Neural crest cell (in vitro differentiated cells): ENCODE measurements at regions not wholly inside any gene's neighbourhood (a gene's known extent, or its start where the extent isn't known, plus 50 kb on each side); places are given as distances from the start of the nearest gene placed in this dataset.

Experiments used
- DNase-seq: peaks from one replicate; pipeline ENCODE4 v3.0.0; 2021; ENCODE audit warnings: low read depth, mixed read lengths, low spot score
- H3K27ac Mint-ChIP-seq: one replicate; pipeline ENCODE4 v1.8.0; 2021; ENCODE audit warnings: mild to moderate bottlenecking, mixed read lengths; ENCODE audit not compliant: unreplicated experiment
- H3K27me3 Mint-ChIP-seq: 2 replicates; pipeline ENCODE4 v1.8.0; 2021; ENCODE audit warnings: low read depth, mild to moderate bottlenecking, mixed read lengths
- H3K36me3 Mint-ChIP-seq: 2 replicates; pipeline ENCODE4 v1.8.0; 2021; ENCODE audit warnings: low read depth, mild to moderate bottlenecking, mixed read lengths
- H3K4me1 Mint-ChIP-seq: 2 replicates; pipeline ENCODE4 v1.8.0; 2021; ENCODE audit warnings: mixed read lengths
- H3K4me3 Mint-ChIP-seq: one replicate; pipeline ENCODE4 v1.8.0; 2021; ENCODE audit warnings: mild to moderate bottlenecking, mixed read lengths
- H3K9me3 Mint-ChIP-seq: 2 replicates; pipeline ENCODE4 v1.8.0; 2021; ENCODE audit warnings: mixed read lengths
- TF ChIP-seq, protein P1 (sequence below): fragments of 200-600 bp; sonication (generic); conservative IDR thresholded peaks from 2 replicates; pipeline ENCODE4 v1.5.0; 2021; ENCODE audit warnings: antibody characterized with exemption, mild to moderate bottlenecking

DNA sequence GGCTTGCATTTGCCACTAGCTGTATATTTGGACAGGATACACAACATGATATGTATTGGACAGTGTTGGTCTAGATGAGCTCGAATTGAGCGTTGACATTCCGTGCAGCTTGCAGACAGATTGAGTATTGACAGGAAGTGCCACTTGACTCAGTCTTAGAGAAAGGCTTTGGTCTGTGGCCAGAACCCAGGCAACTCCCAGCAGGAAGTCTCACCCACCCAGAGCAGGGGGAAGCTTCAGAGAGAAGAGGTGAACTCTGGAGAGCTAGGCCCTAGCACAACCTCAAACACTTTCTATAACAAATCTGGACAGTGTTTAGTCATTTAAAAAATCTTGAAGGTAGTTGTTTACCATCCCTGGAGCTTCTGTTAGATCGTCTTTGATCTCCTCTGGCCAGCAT lies 280.5 kb downstream of the FBXW7 start:
- Mint-ChIP-seq H3K9me3 (peaks cover 20% of the 10 kb centered on the region), H3K27ac (no peak overlapping the region), H3K36me3 (peaks cover 2% of the 10 kb centered on the region), H3K4me1 (no peaks in the 10 kb centered on the region), H3K27me3 (no peaks in the 10 kb centered on the region), H3K4me3 (no peak overlapping the region)
- no peak for DNase-seq
- TF ChIP-seq, protein P1, sequence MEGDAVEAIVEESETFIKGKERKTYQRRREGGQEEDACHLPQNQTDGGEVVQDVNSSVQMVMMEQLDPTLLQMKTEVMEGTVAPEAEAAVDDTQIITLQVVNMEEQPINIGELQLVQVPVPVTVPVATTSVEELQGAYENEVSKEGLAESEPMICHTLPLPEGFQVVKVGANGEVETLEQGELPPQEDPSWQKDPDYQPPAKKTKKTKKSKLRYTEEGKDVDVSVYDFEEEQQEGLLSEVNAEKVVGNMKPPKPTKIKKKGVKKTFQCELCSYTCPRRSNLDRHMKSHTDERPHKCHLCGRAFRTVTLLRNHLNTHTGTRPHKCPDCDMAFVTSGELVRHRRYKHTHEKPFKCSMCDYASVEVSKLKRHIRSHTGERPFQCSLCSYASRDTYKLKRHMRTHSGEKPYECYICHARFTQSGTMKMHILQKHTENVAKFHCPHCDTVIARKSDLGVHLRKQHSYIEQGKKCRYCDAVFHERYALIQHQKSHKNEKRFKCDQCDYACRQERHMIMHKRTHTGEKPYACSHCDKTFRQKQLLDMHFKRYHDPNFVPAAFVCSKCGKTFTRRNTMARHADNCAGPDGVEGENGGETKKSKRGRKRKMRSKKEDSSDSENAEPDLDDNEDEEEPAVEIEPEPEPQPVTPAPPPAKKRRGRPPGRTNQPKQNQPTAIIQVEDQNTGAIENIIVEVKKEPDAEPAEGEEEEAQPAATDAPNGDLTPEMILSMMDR = no peak

DNA sequence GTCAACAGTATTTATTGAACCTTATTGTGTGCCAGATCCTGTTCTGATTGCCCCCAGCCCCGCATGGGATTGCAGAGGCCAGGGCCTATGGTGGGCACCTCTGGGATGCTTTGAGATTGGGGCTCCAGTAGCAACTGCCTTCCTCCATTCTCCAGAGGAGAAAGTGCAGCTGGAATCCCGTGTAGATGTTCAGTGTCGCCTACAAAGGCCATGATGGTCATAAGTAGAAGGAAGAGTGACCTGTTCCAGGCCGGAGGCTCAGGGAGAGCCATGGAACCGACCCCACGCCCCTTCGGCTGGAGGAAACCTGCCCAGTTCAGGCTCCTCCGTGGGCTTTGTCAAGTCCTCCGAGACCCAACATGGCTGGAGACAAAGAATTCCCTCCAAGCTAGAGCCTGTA lies 287.5 kb downstream of the FBXW7 start:
- Mint-ChIP-seq H3K36me3 (peaks cover 2% of the 10 kb centered on the region), H3K4me1 (no peaks in the 10 kb centered on the region), H3K4me3 (no peak overlapping the region), H3K27me3 (no peaks in the 10 kb centered on the region), H3K9me3 (peaks cover 10% of the 10 kb centered on the region), H3K27ac (no peak overlapping the region)
- DNase-seq = no peak
- TF ChIP-seq, protein P1 = no peak

DNA sequence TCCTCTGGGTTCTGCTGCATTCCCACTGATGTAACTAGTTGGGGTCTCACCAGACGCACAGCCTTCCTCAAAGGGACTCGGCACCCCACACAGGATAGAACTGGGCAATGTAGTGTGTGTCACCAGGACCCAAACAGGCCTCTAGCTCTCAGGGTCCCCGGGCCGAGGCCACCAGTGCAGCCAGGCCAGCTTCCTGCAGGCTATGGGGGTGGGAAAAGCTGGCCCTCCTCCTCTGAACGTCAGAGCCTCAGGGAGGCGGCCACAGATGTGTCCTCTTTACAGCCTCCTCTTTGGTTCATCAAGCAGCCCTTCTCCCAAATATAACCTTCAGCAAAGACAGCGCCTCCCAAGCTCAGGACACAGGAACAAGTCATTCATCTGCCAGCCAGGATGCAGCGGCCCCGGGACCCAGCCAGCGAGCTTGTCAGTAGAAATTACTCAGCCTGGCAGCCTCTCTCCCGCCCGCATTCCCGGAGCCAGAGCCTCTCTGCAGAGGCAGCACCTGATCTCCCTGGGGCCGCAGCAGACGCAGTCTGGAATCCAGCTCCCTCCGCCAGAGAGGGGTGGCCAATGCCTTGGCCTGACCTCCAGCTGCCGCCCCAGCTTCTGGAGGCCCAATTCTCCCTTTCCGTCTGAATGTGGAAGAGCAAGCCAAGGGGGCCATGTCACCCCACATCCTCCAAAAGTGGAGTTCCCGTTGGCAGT lies 288.5 kb downstream of the FBXW7 start:
- no peak for DNase-seq

DNA sequence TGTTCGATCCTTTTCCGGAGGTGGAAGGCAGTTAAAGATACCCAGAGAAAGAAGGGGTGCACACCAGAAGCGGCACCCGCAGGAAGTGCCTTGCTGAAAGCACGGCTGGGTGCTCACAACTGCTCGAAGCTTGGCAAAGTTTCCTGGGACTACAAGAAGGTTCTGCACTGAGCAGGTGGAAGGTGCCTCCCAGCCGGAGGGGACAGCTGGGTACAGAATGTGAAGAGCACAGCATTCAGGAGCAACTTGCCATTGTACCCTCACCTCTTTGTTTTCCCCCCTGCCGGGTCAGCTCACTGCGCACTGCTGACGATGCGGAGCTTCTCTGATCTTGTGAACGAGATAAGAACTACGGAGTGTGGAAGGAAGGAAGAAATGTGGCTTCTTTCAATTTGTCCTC lies 289.2 kb downstream of the FBXW7 start:
- Mint-ChIP-seq H3K4me3 (no peak overlapping the region), H3K9me3 (peaks cover 2% of the 10 kb centered on the region), H3K36me3 (no peaks in the 10 kb centered on the region), H3K27me3 (no peaks in the 10 kb centered on the region), H3K4me1 (no peaks in the 10 kb centered on the region), H3K27ac (no peak overlapping the region)
- no peak for DNase-seq
- TF ChIP-seq, protein P1 = no peak

More for the DNA sequence above, 288.5 kb downstream of the FBXW7 start:
- Mint-ChIP-seq H3K27ac (peak overlapping the region; percentile 76), H3K4me3 (no peak overlapping the region), H3K36me3 (no peaks in the 10 kb centered on the region), H3K9me3 (peaks cover 5% of the 10 kb centered on the region), H3K27me3 (no peaks in the 10 kb centered on the region), H3K4me1 (no peaks in the 10 kb centered on the region)
- TF ChIP-seq, protein P1 = no peak

DNA sequence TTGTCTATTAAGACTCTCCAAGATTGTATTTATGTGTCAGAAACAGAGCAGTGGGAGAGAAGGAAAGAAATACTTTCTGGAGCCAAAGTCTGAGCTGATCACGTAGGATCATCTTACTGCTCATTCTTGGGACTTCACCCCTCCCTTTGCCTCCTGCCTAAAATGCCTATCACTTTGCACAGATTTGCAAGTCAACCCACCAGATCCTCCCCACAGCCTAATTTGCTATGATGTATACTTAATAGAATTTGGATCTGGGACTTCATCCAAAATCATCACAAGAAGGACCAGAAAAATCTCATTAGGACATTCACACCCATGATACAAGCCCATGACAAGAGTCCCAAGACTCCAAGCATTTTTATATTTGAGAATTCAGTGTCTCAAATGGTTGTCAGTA lies 290.2 kb downstream of the FBXW7 start:
- TF ChIP-seq, protein P1 = no peak
- Mint-ChIP-seq H3K4me3 (no peak overlapping the region), H3K27ac (no peak overlapping the region), H3K4me1 (no peaks in the 10 kb centered on the region), H3K9me3 (no peaks in the 10 kb centered on the region), H3K36me3 (no peaks in the 10 kb centered on the region), H3K27me3 (no peaks in the 10 kb centered on the region)
- no peak for DNase-seq
